CD14-positive monocyte (primary cell): ENCODE measurements at regions not wholly inside any gene's neighbourhood (a gene's known extent, or its start where the extent isn't known, plus 50 kb on each side); places are given as distances from the start of the nearest gene placed in this dataset.

Source experiments
- DNase-seq, 3 donors: peaks; one replicate each; pipeline ENCODE4 v3.0.0-alpha.2; 2011 to 2022
- H2AFZ ChIP-seq: 2 replicates; pipeline ENCODE4 v1.6.0; 2012; ENCODE audit warnings: mild to moderate bottlenecking, low read depth, low read length, inconsistent platforms; ENCODE audit not compliant: insufficient read depth, poor library complexity, severe bottlenecking
- H3K27ac ChIP-seq, 2 donors: 1 replicate in 1 of 2; 2 replicates in 1 of 2; pipeline ENCODE4 v1.5.1; 2012 to 2013; ENCODE audit warnings: low read length in 2 of 2, control low read depth in 1 of 2, inconsistent platforms in 1 of 2, low read depth in 1 of 2, mild to moderate bottlenecking in 1 of 2
- H3K27me3 ChIP-seq, 2 donors: one replicate each; pipeline versions ENCODE4 v1.6.0 to v1.6.1; 2011 to 2013; ENCODE audit warnings: low read length in 2 of 2; ENCODE audit not compliant: control insufficient read depth in 2 of 2, insufficient read depth in 2 of 2
- H3K36me3 ChIP-seq, 2 donors: replicated peaks in 1 of 2; 1 replicate in 1 of 2; 2 replicates in 1 of 2; pipeline versions ENCODE4 v1.5.1 to v1.6.1; 2012 to 2013; ENCODE audit warnings: low read length in 2 of 2, control low read depth in 1 of 2, inconsistent platforms in 1 of 2, mild to moderate bottlenecking in 1 of 2; ENCODE audit not compliant: insufficient read depth in 2 of 2, control insufficient read depth in 1 of 2
- H3K4me1 ChIP-seq, 2 donors: 1 replicate in 1 of 2; 2 replicates in 1 of 2; pipeline versions ENCODE4 v1.5.1 to v1.6.1; 2012 to 2013; ENCODE audit warnings: low read length in 2 of 2, control low read depth in 1 of 2, inconsistent platforms in 1 of 2, mild to moderate bottlenecking in 1 of 2, moderate library complexity in 1 of 2; ENCODE audit not compliant: insufficient read depth in 2 of 2, control insufficient read depth in 1 of 2
- H3K4me2 ChIP-seq: replicated peaks from 2 replicates; pipeline ENCODE3; 2012; ENCODE audit warnings: low read length, moderate library complexity, mild to moderate bottlenecking; ENCODE audit not compliant: poor library complexity, severe bottlenecking; ENCODE audit errors: extremely low read depth
- H3K4me3 ChIP-seq, 3 experiments: fragments of 200-600 bp in 1 of 3; sonication (generic) in 1 of 3; replicated peaks in 1 of 3; 1 replicate in 2 of 3; 2 replicates in 1 of 3; pipeline ENCODE4 v1.5.1; 2011 to 2013; ENCODE audit warnings: low read length in 3 of 3, mild to moderate bottlenecking in 3 of 3, control low read depth in 2 of 3, low read depth in 2 of 3, inconsistent platforms in 1 of 3, moderate library complexity in 1 of 3
- H3K79me2 ChIP-seq: 2 replicates; pipeline ENCODE4 v1.6.0; 2012; ENCODE audit warnings: mild to moderate bottlenecking, control low read depth, inconsistent platforms, low read length, moderate library complexity; ENCODE audit not compliant: insufficient read depth
- H3K9ac ChIP-seq: 2 replicates; pipeline ENCODE4 v1.6.0; 2017; ENCODE audit warnings: low read length, mild to moderate bottlenecking; ENCODE audit not compliant: insufficient read depth, poor library complexity, severe bottlenecking
- H3K9me3 ChIP-seq, 2 donors: replicated peaks in 1 of 2; 1 replicate in 1 of 2; 2 replicates in 1 of 2; pipeline versions ENCODE4 v1.5.1 to v1.6.1; 2012 to 2013; ENCODE audit warnings: low read length in 2 of 2, control low read depth in 1 of 2; ENCODE audit not compliant: control insufficient read depth in 1 of 2, insufficient read depth in 1 of 2
- H4K20me1 ChIP-seq: 2 replicates; pipeline ENCODE4 v1.6.0; 2012; ENCODE audit warnings: mild to moderate bottlenecking, low read length, control low read depth, moderate library complexity; ENCODE audit not compliant: insufficient read depth
- H3K27ac Mint-ChIP-seq, 7 donors: one replicate each; pipeline ENCODE4 v1.8.0; 2020; ENCODE audit warnings: mild to moderate bottlenecking in 7 of 7, mixed read lengths in 7 of 7, moderate library complexity in 6 of 7, inconsistent platforms in 2 of 7
- H3K27me3 Mint-ChIP-seq, 3 donors: one replicate each; pipeline ENCODE4 v1.8.0; 2021 to 2022; ENCODE audit warnings: low read depth in 3 of 3, mild to moderate bottlenecking in 3 of 3, mixed read lengths in 3 of 3, moderate library complexity in 3 of 3, inconsistent platforms in 1 of 3
- H3K36me3 Mint-ChIP-seq, 2 donors: one replicate each; pipeline ENCODE4 v1.8.0; 2020; ENCODE audit warnings: mixed read lengths in 2 of 2, inconsistent platforms in 1 of 2, mild to moderate bottlenecking in 1 of 2
- H3K4me1 Mint-ChIP-seq: one replicate; pipeline ENCODE4 v1.8.0; 2020; ENCODE audit warnings: mild to moderate bottlenecking, mixed read lengths
- H3K4me3 Mint-ChIP-seq, 2 donors: one replicate each; pipeline ENCODE4 v1.8.0; 2020; ENCODE audit warnings: mild to moderate bottlenecking in 2 of 2, mixed read lengths in 2 of 2, moderate library complexity in 1 of 2
- H3K9me3 Mint-ChIP-seq, 7 donors: one replicate each; pipeline ENCODE4 v1.8.0; 2020 to 2022; ENCODE audit warnings: mixed read lengths in 7 of 7, mild to moderate bottlenecking in 6 of 7, moderate library complexity in 6 of 7, inconsistent platforms in 2 of 7
- CTCF ChIP-seq: fragments of 200-600 bp; IDR thresholded peaks from one replicate; pipeline ENCODE4 v1.8.0; 2022; ENCODE audit warnings: antibody characterized with exemption, mild to moderate bottlenecking
- WGBS: methylation state at CpG from one replicate; pipeline ENCODE4 v1.1.5; 2013; ENCODE audit warnings: missing lambda C conversion rate; ENCODE audit not compliant: insufficient coverage; 5-methylcytosine and 5-hydroxymethylcytosine counted together
- intact Hi-C, 2 donors: fragments of 100-400 bp; cut with micrococcal nuclease; formaldehyde crosslinking; loops; one replicate each; pipeline versions ENCODE4 v1.15.0 to v1.15.1; 2023

- TF ChIP-seq CTCF, result no peak
- Histone ChIP-seq H3K9me3 (no peaks in the 10 kb centered on the region), H3K27me3 (no peaks in the 10 kb centered on the region), H2AFZ (no peak overlapping the region), H3K4me1 (no peaks in the 10 kb centered on the region), H3K79me2 (no peaks in the 10 kb centered on the region), H3K4me2 (no peak overlapping the region), H3K27ac (no peak overlapping the region), H3K9ac (no peak overlapping the region), H4K20me1 (no peaks in the 10 kb centered on the region), H3K4me3 (no peak overlapping the region), H3K36me3 (no peaks in the 10 kb centered on the region)
- no peaks in the 10 kb centered on the region for H3K36me3 Mint-ChIP-seq
- H3K9me3 Mint-ChIP-seq, result peaks cover 0 to 9% (median 2%) of the 10 kb centered on the region in 7 donors
- no peak overlapping the region for H3K4me3 Mint-ChIP-seq
- no peak overlapping the region for H3K27ac Mint-ChIP-seq
- 97% methylated on average over 4 of the region's 5 CpGs for WGBS
- DNase-seq, result no peak
- peaks cover 3 to 5% (median 4%) of the 10 kb centered on the region in 3 donors for H3K27me3 Mint-ChIP-seq
- no peaks in the 10 kb centered on the region for H3K4me1 Mint-ChIP-seq
- intact Hi-C loops, result no loop called here
Observed at GRCh38 chr3:66665021-66665695, 164.3 kb upstream of the LRIG1 start.

GRCh38 chr3:66666362-66666761 is 165.5 kb upstream of the LRIG1 start:
- no peaks in the 10 kb centered on the region for H3K79me2 ChIP-seq
- H3K27me3 Mint-ChIP-seq, result peaks cover 2 to 5% (median 3%) of the 10 kb centered on the region in 3 donors
- H3K4me2 ChIP-seq, result no peak overlapping the region
- H3K4me3 Mint-ChIP-seq, result no peak overlapping the region
- no peak overlapping the region for H3K27ac ChIP-seq
- DNase-seq, result no peak
- H3K27ac Mint-ChIP-seq, result no peak overlapping the region
- no peaks in the 10 kb centered on the region for H3K4me1 ChIP-seq
- no peak overlapping the region for H2AFZ ChIP-seq
- H3K9ac ChIP-seq, result no peak overlapping the region
- no peaks in the 10 kb centered on the region for H3K36me3 ChIP-seq
- TF ChIP-seq CTCF, result no peak
- no peaks in the 10 kb centered on the region for H4K20me1 ChIP-seq
- H3K36me3 Mint-ChIP-seq, result no peaks in the 10 kb centered on the region
- intact Hi-C loops, result no loop called here
- H3K9me3 Mint-ChIP-seq, result peaks cover 0 to 9% (median 2%) of the 10 kb centered on the region in 7 donors
- H3K9me3 ChIP-seq, result no peaks in the 10 kb centered on the region
- no peaks in the 10 kb centered on the region for H3K27me3 ChIP-seq
- no peak overlapping the region for H3K4me3 ChIP-seq
- H3K4me1 Mint-ChIP-seq, result no peaks in the 10 kb centered on the region
